ENCODE measurements at regions not wholly inside any gene's neighbourhood (a gene's known extent, or its start where the extent isn't known, plus 50 kb on each side); places are given as distances from the start of the nearest gene placed in this dataset.

- TF ChIP-seq CTCF (IDR thresholded peaks at IDR 0.05) (no peak), POLR2A (IDR thresholded peaks at IDR 0.05) (no peak), POLR2AphosphoS5 (IDR thresholded peaks at IDR 0.05) (no peak)
Measured at GRCh38 chr7:12970626-12971025, 283.2 kb downstream of the ARL4A start.

All from stomach (tissue), 4 donors.